GM06990 (cell line): ENCODE measurements at regions not wholly inside any gene's neighbourhood (a gene's known extent, or its start where the extent isn't known, plus 50 kb on each side); places are given as distances from the start of the nearest gene placed in this dataset.

Source experiments
- DNase-seq: peaks from one replicate; pipeline ENCODE4 v3.0.0-alpha.2; 2011; ENCODE audit not compliant: insufficient read length; ENCODE audit errors: extremely low read depth
- H3K27me3 ChIP-seq: replicated peaks from 2 replicates; pipeline ENCODE4 v1.6.0; 2011; ENCODE audit warnings: low read length; ENCODE audit not compliant: control insufficient read depth, insufficient read depth
- H3K36me3 ChIP-seq: 2 replicates; pipeline ENCODE4 v1.5.1; 2011; ENCODE audit warnings: low read length; ENCODE audit not compliant: control insufficient read depth, insufficient read depth
- H3K4me3 ChIP-seq: replicated peaks from 2 replicates; pipeline ENCODE4 v1.5.1; 2011; ENCODE audit warnings: low read depth, mild to moderate bottlenecking, control low read depth, low read length
- CTCF ChIP-seq: IDR thresholded peaks from 2 replicates; pipeline ENCODE4 v1.5.1; 2011; ENCODE audit warnings: low read length, control low read depth, mild to moderate bottlenecking, inconsistent platforms; ENCODE audit not compliant: insufficient read depth, poor library complexity, severe bottlenecking

GRCh38 chr15:47293466-47294162, 423.7 kb upstream of the SEMA6D start:
- H3K4me3 ChIP-seq: no peak overlapping the region
- H3K36me3 ChIP-seq: no peaks in the 10 kb centered on the region
- H3K27me3 ChIP-seq: no peaks in the 10 kb centered on the region
- DNase-seq: no peak
- TF ChIP-seq CTCF: no peak

- H3K4me3 ChIP-seq: no peak overlapping the region
- no peak for DNase-seq
- no peak for TF ChIP-seq CTCF
- no peaks in the 10 kb centered on the region for H3K36me3 ChIP-seq
- H3K27me3 ChIP-seq: no peaks in the 10 kb centered on the region
Measured at GRCh38 chr15:47294765-47295259, 422.5 kb upstream of the SEMA6D start.

- Histone ChIP-seq H3K4me3 (no peak overlapping the region), H3K36me3 (no peaks in the 10 kb centered on the region), H3K27me3 (no peaks in the 10 kb centered on the region)
- no peak for DNase-seq
- no peak for TF ChIP-seq CTCF
Measured at GRCh38 chr15:47296881-47297280, 420.4 kb upstream of the SEMA6D start.

- DNase-seq: no peak
- H3K27me3 ChIP-seq: no peaks in the 10 kb centered on the region
- TF ChIP-seq CTCF: no peak
- H3K36me3 ChIP-seq: no peaks in the 10 kb centered on the region
- H3K4me3 ChIP-seq: no peak overlapping the region
Measured at GRCh38 chr15:47299846-47300434, 417.4 kb upstream of the SEMA6D start.

- H3K36me3 ChIP-seq: no peaks in the 10 kb centered on the region
- DNase-seq: no peak
- no peak overlapping the region for H3K4me3 ChIP-seq
- TF ChIP-seq CTCF: no peak
- no peaks in the 10 kb centered on the region for H3K27me3 ChIP-seq
Measured at GRCh38 chr15:47300596-47300995, 416.7 kb upstream of the SEMA6D start.
